CD4-positive, CD25-positive, alpha-beta regulatory T cell (primary cell): ENCODE measurements at regions not wholly inside any gene's neighbourhood (a gene's known extent, or its start where the extent isn't known, plus 50 kb on each side); places are given as distances from the start of the nearest gene placed in this dataset.
A peak's percentile ranks its signal among the peaks of the same experiment; 100 is the strongest.

Source experiments
- ATAC-seq, 2 donors: fragments of 150-1000 bp; cut with Tn5 transposase; one replicate each; pipeline ENCODE4 v1.10.0; 2021; ENCODE audit warnings: low read depth in 2 of 2, moderate number of reproducible peaks in 2 of 2, moderate library complexity in 1 of 2
- DNase-seq, 3 donors: peaks; one replicate each; pipeline versions ENCODE4 v3.0.0 to v3.0.0-alpha.2; 2012 to 2022; ENCODE audit warnings: mixed read lengths in 1 of 3
- H3K27ac ChIP-seq: one replicate; pipeline ENCODE4 v1.7.0; 2013; ENCODE audit warnings: mild to moderate bottlenecking, low read length; ENCODE audit not compliant: insufficient read depth, poor library complexity, severe bottlenecking
- H3K27me3 ChIP-seq: one replicate; pipeline ENCODE4 v1.7.0; 2013; ENCODE audit warnings: low read length; ENCODE audit not compliant: control insufficient read depth, insufficient read depth
- H3K36me3 ChIP-seq: one replicate; pipeline ENCODE4 v1.7.0; 2013; ENCODE audit warnings: mild to moderate bottlenecking, low read length, moderate library complexity; ENCODE audit not compliant: control insufficient read depth, insufficient read depth
- H3K4me1 ChIP-seq: 2 replicates; pipeline ENCODE4 v1.7.0; 2013; ENCODE audit warnings: mild to moderate bottlenecking, low read length; ENCODE audit not compliant: insufficient read depth, control insufficient read depth, poor library complexity, severe bottlenecking
- H3K4me3 ChIP-seq: one replicate; pipeline ENCODE4 v1.7.0; 2013; ENCODE audit warnings: low read depth, mild to moderate bottlenecking, low read length, moderate library complexity
- H3K9me3 ChIP-seq, 2 experiments: 1 replicate in 1 of 2; 2 replicates in 1 of 2; pipeline ENCODE4 v1.7.0; 2013; ENCODE audit warnings: low read length in 2 of 2, mild to moderate bottlenecking in 1 of 2, moderate library complexity in 1 of 2; ENCODE audit not compliant: control insufficient read depth in 2 of 2
- H3K27ac Mint-ChIP-seq, 3 donors: one replicate each; pipeline ENCODE4 v1.8.0; 2020 to 2022; ENCODE audit warnings: mild to moderate bottlenecking in 3 of 3, mixed read lengths in 3 of 3, moderate library complexity in 2 of 3
- H3K27me3 Mint-ChIP-seq: one replicate; pipeline ENCODE4 v1.8.0; 2022; ENCODE audit warnings: mild to moderate bottlenecking, mixed read lengths
- H3K36me3 Mint-ChIP-seq: one replicate; pipeline ENCODE4 v1.8.0; 2020; ENCODE audit warnings: mixed read lengths
- H3K4me1 Mint-ChIP-seq, 4 donors: one replicate each; pipeline ENCODE4 v1.8.0; 2020 to 2022; ENCODE audit warnings: mixed read lengths in 4 of 4, mild to moderate bottlenecking in 1 of 4
- H3K4me3 Mint-ChIP-seq, 4 donors: one replicate each; pipeline ENCODE4 v1.8.0; 2020 to 2022; ENCODE audit warnings: mild to moderate bottlenecking in 4 of 4, mixed read lengths in 4 of 4, moderate library complexity in 3 of 4
- H3K9me3 Mint-ChIP-seq, 7 donors: one replicate each; pipeline ENCODE4 v1.8.0; 2020 to 2022; ENCODE audit warnings: mixed read lengths in 7 of 7, mild to moderate bottlenecking in 3 of 7, moderate library complexity in 2 of 7

DNA sequence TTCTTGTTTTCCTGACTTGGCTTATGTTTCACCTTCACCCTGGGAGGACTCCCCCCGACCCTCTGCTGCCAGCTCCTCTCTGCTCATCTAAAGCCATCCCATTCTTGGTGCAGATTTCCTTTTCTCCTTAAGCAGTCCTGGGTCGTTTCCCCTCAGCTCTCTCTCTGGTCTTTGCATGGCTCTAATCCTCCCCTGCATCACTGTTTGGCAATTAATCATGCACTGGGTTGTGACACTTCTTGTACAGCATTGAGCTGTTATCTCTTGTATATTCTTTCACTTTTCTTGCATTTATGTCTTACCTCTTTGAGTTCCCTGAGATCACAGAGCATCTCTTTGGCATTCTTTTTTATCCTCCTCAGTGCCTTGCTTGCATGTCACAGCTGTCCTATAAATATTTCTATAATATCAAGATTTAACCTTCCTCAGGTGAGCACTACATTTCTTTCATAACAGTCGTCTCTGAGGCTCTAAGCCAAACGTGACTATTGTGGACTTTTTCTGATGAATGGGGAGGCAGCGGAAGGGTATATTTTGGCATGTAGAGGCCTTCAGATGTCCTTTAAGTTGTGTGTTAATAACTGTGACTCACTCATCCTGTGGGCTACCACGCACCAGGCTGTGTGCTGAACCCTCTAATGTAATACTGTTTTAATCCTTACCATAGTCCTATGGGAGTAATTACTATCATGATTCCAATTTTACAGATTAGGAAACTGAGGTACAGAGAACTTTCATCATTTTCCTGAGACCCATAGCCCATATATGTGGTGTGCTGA lies 507.5 kb downstream of the SLC4A3 start:
- DNase-seq: no peak
- Mint-ChIP-seq H3K27ac (no peak overlapping the region), H3K9me3 (peaks cover 0 to 8% (median 3%) of the 10 kb centered on the region in 7 donors), H3K36me3 (no peaks in the 10 kb centered on the region), H3K4me3 (no peak overlapping the region), H3K27me3 (no peaks in the 10 kb centered on the region), H3K4me1 (no peaks in the 10 kb centered on the region)
- H3K4me3 ChIP-seq: no peak overlapping the region
- H3K9me3 ChIP-seq: no peaks in the 10 kb centered on the region
- no peak for ATAC-seq
- H3K27ac ChIP-seq: no peak overlapping the region
- no peaks in the 10 kb centered on the region for H3K36me3 ChIP-seq
- H3K4me1 ChIP-seq: no peaks in the 10 kb centered on the region
- no peaks in the 10 kb centered on the region for H3K27me3 ChIP-seq

DNA sequence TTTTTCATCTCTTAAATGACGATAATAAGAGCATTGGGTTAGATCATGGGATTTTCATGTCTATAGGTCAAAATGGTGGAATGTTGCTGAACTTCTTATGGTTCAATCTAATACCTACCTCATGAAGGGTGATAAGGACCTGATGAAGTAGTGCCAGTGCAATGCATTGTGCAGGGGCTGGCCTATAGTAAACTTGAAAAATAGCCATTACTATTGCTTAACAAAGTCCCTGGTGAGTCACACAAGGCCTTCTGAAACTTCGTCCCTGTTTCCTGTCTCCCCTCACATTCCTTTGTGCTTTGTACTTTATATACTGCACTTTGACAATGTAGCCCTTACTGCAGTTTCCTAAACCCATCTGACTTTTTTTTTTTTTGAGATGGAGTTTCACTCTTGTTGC lies 515.9 kb downstream of the SLC4A3 start:
- Mint-ChIP-seq H3K27ac (no peak overlapping the region), H3K4me3 (no peak overlapping the region)

DNA sequence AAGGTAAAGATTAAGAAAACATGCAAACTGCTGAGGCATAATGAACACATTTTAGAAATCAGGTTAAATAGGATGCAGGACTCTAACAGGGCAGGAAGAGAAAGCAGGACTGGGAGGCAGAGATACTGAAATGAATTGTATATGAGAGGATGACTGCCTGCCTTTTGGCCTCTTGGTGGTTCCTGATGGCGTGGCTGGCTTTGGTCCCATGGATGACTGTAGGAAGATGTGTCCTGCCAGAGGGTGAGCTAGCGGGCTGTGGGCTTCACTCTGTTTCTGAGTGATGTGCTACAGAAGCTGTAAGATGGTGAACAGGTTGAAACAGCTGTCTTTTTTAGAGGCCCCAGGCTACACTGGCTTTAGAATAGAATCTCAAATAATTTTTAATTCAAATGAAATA lies 517.0 kb downstream of the SLC4A3 start:
- DNase-seq: no peak

More for the DNA sequence above, 515.9 kb downstream of the SLC4A3 start:
- H3K4me1 ChIP-seq: no peaks in the 10 kb centered on the region
- no peak overlapping the region for H3K4me3 ChIP-seq
- ATAC-seq: no peak
- no peak for DNase-seq
- no peaks in the 10 kb centered on the region for H3K9me3 ChIP-seq
- no peaks in the 10 kb centered on the region for H3K27me3 ChIP-seq
- Mint-ChIP-seq H3K27me3 (no peaks in the 10 kb centered on the region), H3K9me3 (peaks cover 0 to 15% (median 6%) of the 10 kb centered on the region in 7 donors), H3K36me3 (no peaks in the 10 kb centered on the region), H3K4me1 (no peaks in the 10 kb centered on the region)
- H3K36me3 ChIP-seq: no peaks in the 10 kb centered on the region
- no peak overlapping the region for H3K27ac ChIP-seq

DNA sequence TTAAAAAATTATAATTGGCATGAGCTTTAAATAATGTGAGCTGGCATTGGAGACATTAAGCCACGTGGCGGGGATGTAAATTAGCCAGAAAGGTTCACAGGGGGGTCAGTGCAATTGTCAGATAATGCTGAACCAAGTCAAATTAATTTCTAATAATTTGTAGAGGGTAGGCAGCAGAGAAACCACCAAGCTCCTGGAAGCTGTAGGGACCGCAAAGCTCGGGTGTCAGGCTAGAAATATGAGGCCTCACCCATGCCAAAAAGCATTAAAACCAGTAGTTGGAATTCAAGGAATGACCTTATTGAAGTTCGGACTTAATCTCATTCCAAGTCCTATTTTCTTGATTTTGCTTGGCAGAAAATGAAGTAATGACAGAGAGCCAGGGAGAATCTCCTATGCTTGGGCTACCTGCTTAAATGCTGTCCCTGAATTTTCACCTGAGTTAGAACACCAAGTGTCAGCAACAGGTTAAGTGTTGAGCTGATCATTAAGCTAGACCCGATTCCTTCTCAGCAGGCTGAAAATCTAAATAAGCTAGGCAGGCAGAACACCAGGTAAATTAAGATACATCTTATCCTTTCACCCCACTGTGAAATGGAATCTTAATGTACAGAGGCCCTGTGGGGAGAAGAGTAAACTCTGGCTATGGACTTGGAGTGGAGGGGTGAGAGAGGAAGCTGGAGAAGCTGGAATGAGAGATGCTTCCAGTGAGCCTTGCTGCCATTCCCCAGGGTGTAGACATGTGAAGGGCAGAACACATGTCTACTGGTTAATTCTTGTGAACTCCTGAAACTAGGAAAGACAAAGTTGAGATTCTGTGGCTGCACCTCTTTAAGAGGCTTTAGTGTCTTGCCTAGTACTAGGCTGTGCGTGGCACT lies 520.0 kb downstream of the SLC4A3 start:
- Mint-ChIP-seq H3K9me3 (peaks cover 0 to 15% (median 5%) of the 10 kb centered on the region in 7 donors), H3K4me1 (no peaks in the 10 kb centered on the region), H3K36me3 (no peaks in the 10 kb centered on the region), H3K4me3 (no peak overlapping the region), H3K27me3 (no peaks in the 10 kb centered on the region), H3K27ac (no peak overlapping the region)
- Histone ChIP-seq H3K4me3 (no peak overlapping the region), H3K27ac (no peak overlapping the region), H3K9me3 (no peaks in the 10 kb centered on the region), H3K4me1 (no peaks in the 10 kb centered on the region), H3K36me3 (no peaks in the 10 kb centered on the region), H3K27me3 (no peaks in the 10 kb centered on the region)
- ATAC-seq (no peak), DNase-seq (no peak)

More for the DNA sequence above, 517.0 kb downstream of the SLC4A3 start:
- Mint-ChIP-seq H3K9me3 (peaks cover 0 to 15% (median 5%) of the 10 kb centered on the region in 7 donors), H3K4me3 (no peak overlapping the region), H3K27me3 (no peaks in the 10 kb centered on the region), H3K4me1 (no peaks in the 10 kb centered on the region), H3K27ac (peak overlapping the region in 1 of 3 donors; percentile 50), H3K36me3 (no peaks in the 10 kb centered on the region)
- ATAC-seq: no peak
- H3K27me3 ChIP-seq: no peaks in the 10 kb centered on the region
- H3K4me3 ChIP-seq: no peak overlapping the region
- no peaks in the 10 kb centered on the region for H3K9me3 ChIP-seq
- no peaks in the 10 kb centered on the region for H3K4me1 ChIP-seq
- H3K27ac ChIP-seq: no peak overlapping the region
- H3K36me3 ChIP-seq: no peaks in the 10 kb centered on the region

DNA sequence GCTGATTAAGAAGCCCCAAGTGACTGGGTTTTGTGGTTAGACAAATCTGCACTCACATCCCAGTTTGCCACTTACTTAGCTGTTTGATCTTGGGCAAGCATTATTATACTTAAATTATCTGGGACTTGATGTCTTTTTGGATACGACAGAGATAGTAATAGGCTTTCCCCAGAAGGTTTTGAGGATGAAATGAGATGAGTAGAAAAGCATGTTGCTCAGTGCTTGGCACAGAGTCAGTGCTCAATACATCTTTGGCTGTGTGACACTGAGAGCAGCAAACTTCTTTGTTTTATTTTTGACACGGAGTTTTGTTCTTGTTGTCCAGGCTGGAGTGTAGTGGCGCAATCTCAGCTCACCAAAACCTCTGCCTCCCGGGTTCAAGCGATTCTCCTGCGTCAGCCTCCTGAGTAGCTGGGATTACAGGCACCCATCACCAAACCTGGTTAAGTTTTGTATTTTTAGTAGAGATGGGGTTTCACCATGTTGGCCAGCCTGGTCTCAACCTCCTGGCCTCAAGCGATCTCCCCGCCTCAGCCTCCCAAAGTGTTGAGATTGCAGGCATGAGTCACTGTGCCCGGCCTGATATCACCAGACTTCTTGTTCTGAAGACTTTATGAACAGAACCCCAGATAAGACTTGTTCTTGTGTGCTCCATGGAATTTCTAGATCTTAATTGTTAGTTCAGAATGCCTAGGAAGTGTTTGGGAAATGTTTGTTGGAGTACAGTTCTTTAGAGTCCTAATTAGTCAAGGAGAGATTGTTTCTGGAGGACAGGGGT lies 521.2 kb downstream of the SLC4A3 start:
- no peaks in the 10 kb centered on the region for H3K27me3 ChIP-seq
- no peaks in the 10 kb centered on the region for H3K36me3 ChIP-seq
- no peak overlapping the region for H3K4me3 ChIP-seq
- no peak for DNase-seq
- no peaks in the 10 kb centered on the region for H3K36me3 Mint-ChIP-seq
- no peaks in the 10 kb centered on the region for H3K27me3 Mint-ChIP-seq
- no peak overlapping the region for H3K27ac ChIP-seq
- no peak overlapping the region for H3K4me3 Mint-ChIP-seq
- H3K4me1 ChIP-seq: no peaks in the 10 kb centered on the region
- H3K9me3 Mint-ChIP-seq: peaks cover 0 to 15% (median 5%) of the 10 kb centered on the region in 7 donors
- ATAC-seq: no peak
- H3K27ac Mint-ChIP-seq: no peak overlapping the region
- H3K4me1 Mint-ChIP-seq: no peaks in the 10 kb centered on the region
- H3K9me3 ChIP-seq: no peaks in the 10 kb centered on the region

DNA sequence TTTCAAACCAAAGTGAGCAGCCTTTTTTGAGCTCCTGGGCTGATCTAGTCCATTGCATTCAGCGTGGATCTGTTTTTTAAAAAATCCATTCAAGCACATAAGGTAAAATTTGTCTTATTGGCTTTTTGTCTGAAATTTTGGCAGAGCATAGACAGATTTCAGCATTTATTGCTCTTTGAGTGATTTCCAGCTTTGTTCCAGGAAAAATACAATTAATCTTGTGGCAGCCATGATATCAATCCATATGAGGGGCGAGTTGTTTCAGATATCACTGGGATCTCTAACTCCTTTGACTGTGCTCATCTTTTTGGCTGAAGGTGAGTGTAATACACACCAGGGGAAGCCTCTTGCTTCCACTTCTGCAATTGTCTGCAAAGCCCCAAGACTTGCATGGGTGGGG lies 523.9 kb downstream of the SLC4A3 start:
- H3K27ac ChIP-seq: no peak overlapping the region
- H3K4me1 Mint-ChIP-seq: no peaks in the 10 kb centered on the region
- no peaks in the 10 kb centered on the region for H3K4me1 ChIP-seq
- H3K36me3 ChIP-seq: no peaks in the 10 kb centered on the region
- no peak for DNase-seq
- H3K36me3 Mint-ChIP-seq: no peaks in the 10 kb centered on the region
- no peaks in the 10 kb centered on the region for H3K27me3 Mint-ChIP-seq
- no peak overlapping the region for H3K27ac Mint-ChIP-seq
- no peak overlapping the region for H3K4me3 ChIP-seq
- H3K27me3 ChIP-seq: no peaks in the 10 kb centered on the region
- peaks cover 0 to 4% (median 0%) of the 10 kb centered on the region in 7 donors for H3K9me3 Mint-ChIP-seq
- H3K9me3 ChIP-seq: no peaks in the 10 kb centered on the region
- ATAC-seq: no peak
- H3K4me3 Mint-ChIP-seq: no peak overlapping the region

DNA sequence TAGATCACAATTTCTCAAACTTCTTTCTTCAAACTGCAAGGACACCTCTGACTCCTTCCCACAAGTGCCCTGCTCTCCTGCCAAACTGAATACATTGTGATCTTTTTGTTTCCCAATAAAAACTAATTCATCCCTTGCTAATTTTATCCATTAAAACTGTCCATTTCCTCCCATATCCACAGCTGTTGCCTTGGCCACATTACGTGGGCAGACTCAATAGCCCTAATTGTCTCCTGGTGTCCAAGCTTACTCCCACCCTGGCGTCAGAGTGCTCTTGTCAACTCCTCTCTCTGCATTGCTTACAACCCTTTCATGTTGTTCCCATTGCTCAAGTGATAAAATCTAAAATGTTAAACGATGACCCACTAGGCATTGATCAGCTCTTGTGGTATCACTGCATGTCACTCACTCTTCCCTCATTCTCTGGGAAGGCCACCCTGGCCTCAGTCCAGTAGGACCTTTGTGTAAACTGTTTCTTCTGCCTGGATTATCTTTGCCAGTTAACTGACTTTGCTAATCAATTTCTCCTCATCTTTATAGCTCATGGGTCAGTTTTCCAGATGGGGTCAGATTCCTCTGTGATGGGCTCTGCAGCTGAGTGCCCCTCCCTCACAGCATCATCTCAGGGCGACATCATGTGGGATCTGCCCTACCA lies 525.0 kb downstream of the SLC4A3 start:
- no peaks in the 10 kb centered on the region for H3K36me3 ChIP-seq
- Mint-ChIP-seq H3K36me3 (no peaks in the 10 kb centered on the region), H3K9me3 (peaks cover 0 to 2% (median 0%) of the 10 kb centered on the region in 7 donors), H3K27ac (no peak overlapping the region), H3K4me1 (no peaks in the 10 kb centered on the region), H3K4me3 (no peak overlapping the region), H3K27me3 (no peaks in the 10 kb centered on the region)
- DNase-seq (no peak), ATAC-seq (no peak)
- H3K27ac ChIP-seq: no peak overlapping the region
- no peak overlapping the region for H3K4me3 ChIP-seq
- H3K9me3 ChIP-seq: no peaks in the 10 kb centered on the region
- no peaks in the 10 kb centered on the region for H3K27me3 ChIP-seq
- no peaks in the 10 kb centered on the region for H3K4me1 ChIP-seq
